GM23248 (cell line): ENCODE measurements at regions not wholly inside any gene's neighbourhood (a gene's known extent, or its start where the extent isn't known, plus 50 kb on each side); places are given as distances from the start of the nearest gene placed in this dataset.

Experiments
- EZH2 ChIP-seq: fragments of 200-600 bp; sonication (generic); IDR thresholded peaks from 2 replicates; pipeline ENCODE4 v1.6.1; 2018; ENCODE audit warnings: antibody characterized with exemption, mild to moderate bottlenecking; ENCODE audit not compliant: insufficient read depth, poor library complexity, severe bottlenecking
- EZH2phosphoT487 ChIP-seq: fragments of 200-600 bp; sonication (generic); IDR thresholded peaks from 2 replicates; pipeline ENCODE4 v1.6.1; 2018; ENCODE audit warnings: antibody characterized with exemption, moderate library complexity, mild to moderate bottlenecking, low read depth; ENCODE audit not compliant: insufficient read depth

DNA sequence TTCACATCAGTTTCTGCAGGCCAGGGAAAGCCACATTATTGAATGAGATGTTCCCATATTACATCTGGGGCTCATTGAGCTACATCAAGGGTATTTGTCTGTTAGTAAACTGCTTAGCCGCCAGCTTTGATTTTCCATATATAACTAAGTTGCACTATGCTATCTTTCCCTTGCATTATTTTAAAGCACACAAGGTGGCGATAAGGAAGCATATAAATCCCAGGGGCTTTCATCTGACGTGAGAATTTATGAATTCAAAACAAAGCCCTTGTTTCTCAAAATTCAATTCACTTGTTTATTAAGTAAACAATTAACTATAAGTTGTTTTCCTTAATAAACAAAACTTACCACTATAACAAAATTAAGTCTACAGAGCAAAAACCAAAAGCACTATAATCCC, 334.1 kb upstream of the TPK1 start:
- TF ChIP-seq EZH2phosphoT487, result no peak
- TF ChIP-seq EZH2, result no peak
